SH-SY5Y (cell line): ENCODE measurements at regions not wholly inside any gene's neighbourhood (a gene's known extent, or its start where the extent isn't known, plus 50 kb on each side); places are given as distances from the start of the nearest gene placed in this dataset.

Source experiments
- GATA2 ChIP-seq: IDR thresholded peaks from 2 replicates; pipeline ENCODE4 v1.6.1; 2011; ENCODE audit warnings: mild to moderate bottlenecking, low read depth, low read length
- GATA3 ChIP-seq: IDR thresholded peaks from 2 replicates; pipeline ENCODE4 v1.6.1; 2011; ENCODE audit warnings: low read depth, mild to moderate bottlenecking, low read length, moderate library complexity

DNA sequence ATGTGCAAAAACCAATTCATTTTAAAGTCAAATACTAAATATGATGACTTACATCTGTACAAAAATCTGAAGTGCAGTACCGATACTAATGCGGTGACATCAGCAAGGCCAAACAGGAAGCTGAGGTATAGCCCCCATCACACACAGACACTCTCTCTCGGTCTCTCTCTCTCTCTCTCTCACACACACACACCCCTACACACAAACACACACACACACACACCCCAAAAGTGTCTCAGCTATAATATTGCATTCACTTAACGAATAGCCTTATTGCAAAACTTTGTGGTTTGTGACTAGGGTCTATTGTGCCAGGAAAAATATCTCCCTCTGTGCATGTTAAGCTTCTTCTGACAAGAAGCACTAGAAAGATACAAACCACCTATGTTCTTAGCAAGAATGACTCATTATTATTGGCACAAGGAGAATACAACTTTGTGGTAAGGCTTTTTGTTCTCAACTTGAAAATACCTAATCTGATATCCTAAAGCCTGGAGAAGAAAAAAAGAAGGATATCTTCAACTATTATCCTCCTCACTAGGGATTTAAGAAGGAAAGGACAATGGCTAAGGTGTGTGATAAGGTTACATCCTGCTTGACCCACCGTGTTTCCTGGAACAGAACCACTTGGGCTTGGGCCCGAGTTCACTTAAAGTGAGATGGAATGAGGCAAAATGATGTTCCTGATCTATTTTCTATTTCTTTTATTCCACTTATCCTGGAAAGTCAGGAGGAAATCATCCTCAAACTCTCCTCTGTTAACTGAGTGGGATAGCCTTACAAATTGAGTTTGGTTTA is 107.1 kb downstream of the NIBAN1 start:
- no peak for TF ChIP-seq GATA2
- no peak for TF ChIP-seq GATA3
